HG03045 (cell line): ENCODE measurements at regions not wholly inside any gene's neighbourhood (a gene's known extent, or its start where the extent isn't known, plus 50 kb on each side); places are given as distances from the start of the nearest gene placed in this dataset.

Experiments used
- ATAC-seq: cut with Tn5 transposase; IDR thresholded peaks from one replicate; pipeline ENCODE4 v1.9.1; 2021; ENCODE audit warnings: mild to moderate bottlenecking, moderate library complexity; ENCODE audit not compliant: unreplicated experiment

GRCh38 chr12:22740656-22741355, 115.8 kb downstream of the ETNK1 start:
- ATAC-seq, result no peak

GRCh38 chr12:22743700-22744099, 118.7 kb downstream of the ETNK1 start:
- no peak for ATAC-seq

GRCh38 chr12:22744197-22744596, 119.2 kb downstream of the ETNK1 start:
- ATAC-seq, result no peak

GRCh38 chr12:22746720-22747119, 121.7 kb downstream of the ETNK1 start:
- no peak for ATAC-seq

- no peak for ATAC-seq
These were observed 130.7 kb downstream of the ETNK1 start for GRCh38 chr12:22755629-22756028.

GRCh38 chr12:22759769-22760674, 135.1 kb downstream of the ETNK1 start:
- no peak for ATAC-seq

GRCh38 chr12:22765421-22766130, 140.6 kb downstream of the ETNK1 start:
- ATAC-seq, result no peak

- no peak for ATAC-seq
These were observed 142.0 kb downstream of the ETNK1 start for GRCh38 chr12:22766911-22767420.

- ATAC-seq, result no peak
These were observed 156.4 kb downstream of the ETNK1 start for GRCh38 chr12:22781339-22781738.

- ATAC-seq, result no peak
These were observed 162.6 kb downstream of the ETNK1 start for GRCh38 chr12:22787557-22787956.

GRCh38 chr12:22788913-22789312, 163.9 kb downstream of the ETNK1 start:
- ATAC-seq, result no peak

GRCh38 chr12:22792138-22792537, 167.2 kb downstream of the ETNK1 start:
- no peak for ATAC-seq

- ATAC-seq, result no peak
These were observed 169.0 kb downstream of the ETNK1 start for GRCh38 chr12:22794017-22794416.

GRCh38 chr12:22796941-22797630, 172.1 kb downstream of the ETNK1 start:
- no peak for ATAC-seq

GRCh38 chr12:22797701-22798100, 172.7 kb downstream of the ETNK1 start:
- no peak for ATAC-seq

- ATAC-seq, result no peak
These were observed 173.1 kb downstream of the ETNK1 start for GRCh38 chr12:22798116-22798515.

- no peak for ATAC-seq
These were observed 174.5 kb downstream of the ETNK1 start for GRCh38 chr12:22799503-22799902.

- no peak for ATAC-seq
These were observed 175.4 kb downstream of the ETNK1 start for GRCh38 chr12:22800332-22800731.

- no peak for ATAC-seq
These were observed 178.1 kb downstream of the ETNK1 start for GRCh38 chr12:22802883-22803630.

- ATAC-seq, result no peak
These were observed 178.8 kb downstream of the ETNK1 start for GRCh38 chr12:22803725-22804124.
